ENCODE measurements at regions not wholly inside any gene's neighbourhood (a gene's known extent, or its start where the extent isn't known, plus 50 kb on each side); places are given as distances from the start of the nearest gene placed in this dataset.
"Not testable (repeated sequence)": the region's sequence is repeated elsewhere in the genome, so short reads cannot be mapped to it uniquely, and the experiment has no call there.

DNA sequence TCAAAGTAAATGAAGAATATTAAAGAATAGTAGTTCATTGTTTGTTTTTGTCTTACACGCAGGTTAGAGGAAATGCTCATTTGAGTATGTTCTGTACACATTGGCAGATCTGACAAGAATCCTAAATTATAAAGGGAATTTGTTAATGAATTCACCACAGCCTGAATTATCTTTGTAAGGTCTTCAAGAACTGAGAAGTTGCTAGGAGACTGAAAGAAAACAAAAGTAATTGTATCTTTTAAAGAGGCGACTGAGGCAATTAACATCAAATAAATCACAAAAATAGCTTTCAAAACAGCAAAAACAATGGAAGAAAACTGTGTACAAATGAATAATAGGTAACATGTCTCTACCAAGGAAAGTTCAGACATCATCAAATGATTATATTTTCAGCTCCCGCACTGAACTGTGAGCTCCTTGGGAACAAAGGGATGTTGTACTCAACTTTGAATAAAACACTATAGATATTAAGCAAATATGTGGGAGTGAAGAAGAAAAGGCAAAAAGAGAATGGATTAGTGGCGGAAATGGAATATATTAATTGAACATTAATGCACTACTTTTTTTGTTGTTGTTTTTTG is 51.7 kb upstream of the ATIC start:
- H3K4me3 ChIP-seq (ENCODE audit: low read length) = no peak overlapping the region
- DNase-seq (ENCODE audit: low read depth) = no peak
- TF ChIP-seq, protein P1, sequence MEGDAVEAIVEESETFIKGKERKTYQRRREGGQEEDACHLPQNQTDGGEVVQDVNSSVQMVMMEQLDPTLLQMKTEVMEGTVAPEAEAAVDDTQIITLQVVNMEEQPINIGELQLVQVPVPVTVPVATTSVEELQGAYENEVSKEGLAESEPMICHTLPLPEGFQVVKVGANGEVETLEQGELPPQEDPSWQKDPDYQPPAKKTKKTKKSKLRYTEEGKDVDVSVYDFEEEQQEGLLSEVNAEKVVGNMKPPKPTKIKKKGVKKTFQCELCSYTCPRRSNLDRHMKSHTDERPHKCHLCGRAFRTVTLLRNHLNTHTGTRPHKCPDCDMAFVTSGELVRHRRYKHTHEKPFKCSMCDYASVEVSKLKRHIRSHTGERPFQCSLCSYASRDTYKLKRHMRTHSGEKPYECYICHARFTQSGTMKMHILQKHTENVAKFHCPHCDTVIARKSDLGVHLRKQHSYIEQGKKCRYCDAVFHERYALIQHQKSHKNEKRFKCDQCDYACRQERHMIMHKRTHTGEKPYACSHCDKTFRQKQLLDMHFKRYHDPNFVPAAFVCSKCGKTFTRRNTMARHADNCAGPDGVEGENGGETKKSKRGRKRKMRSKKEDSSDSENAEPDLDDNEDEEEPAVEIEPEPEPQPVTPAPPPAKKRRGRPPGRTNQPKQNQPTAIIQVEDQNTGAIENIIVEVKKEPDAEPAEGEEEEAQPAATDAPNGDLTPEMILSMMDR (IDR thresholded peaks at IDR 0.05; ENCODE audit: insufficient read depth, low read depth, low read length, missing control alignments) = no peak

GRCh38 chr2:215249501-215249900 is 62.4 kb upstream of the ATIC start:
- no peak for DNase-seq (ENCODE audit: low read depth)
- H3K4me3 ChIP-seq (ENCODE audit: low read length) = no peak overlapping the region
- TF ChIP-seq, protein P1 (IDR thresholded peaks at IDR 0.05; ENCODE audit: insufficient read depth, low read depth, low read length, missing control alignments) = no peak

- DNase-seq (ENCODE audit: low read depth); H3K4me3 ChIP-seq (ENCODE audit: low read length): not testable (repeated sequence)
These were observed 65.9 kb upstream of the ATIC start for GRCh38 chr2:215245919-215246318.

DNA sequence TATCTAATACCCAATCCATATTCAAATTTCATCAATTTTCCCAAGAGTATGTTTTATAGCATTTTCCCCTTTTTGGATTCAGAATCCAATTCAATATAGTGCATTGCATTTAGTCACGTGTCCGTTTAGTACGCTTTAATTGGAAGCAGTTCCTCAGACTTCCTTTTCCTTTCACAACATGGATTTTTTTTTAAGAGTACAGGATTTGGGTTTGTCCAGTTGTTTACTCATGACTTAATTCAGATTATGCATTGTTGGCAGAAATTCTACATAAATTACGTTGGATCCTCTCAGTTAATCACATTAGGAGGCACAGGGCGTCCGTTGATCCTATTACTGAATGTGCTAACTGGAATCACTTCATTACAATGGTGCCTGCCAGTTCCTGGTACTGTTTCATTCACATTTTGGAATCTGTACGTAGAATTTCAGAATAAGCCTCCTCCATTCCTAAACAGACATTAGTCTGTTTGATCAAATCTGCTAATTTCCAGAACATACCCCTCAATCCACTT is 70.0 kb upstream of the ATIC start:
- no peak overlapping the region for H3K4me3 ChIP-seq (ENCODE audit: low read length)
- TF ChIP-seq, protein P1 (IDR thresholded peaks at IDR 0.05; ENCODE audit: insufficient read depth, low read depth, low read length, missing control alignments) = no peak
- DNase-seq (ENCODE audit: low read depth) = no peak

DNA sequence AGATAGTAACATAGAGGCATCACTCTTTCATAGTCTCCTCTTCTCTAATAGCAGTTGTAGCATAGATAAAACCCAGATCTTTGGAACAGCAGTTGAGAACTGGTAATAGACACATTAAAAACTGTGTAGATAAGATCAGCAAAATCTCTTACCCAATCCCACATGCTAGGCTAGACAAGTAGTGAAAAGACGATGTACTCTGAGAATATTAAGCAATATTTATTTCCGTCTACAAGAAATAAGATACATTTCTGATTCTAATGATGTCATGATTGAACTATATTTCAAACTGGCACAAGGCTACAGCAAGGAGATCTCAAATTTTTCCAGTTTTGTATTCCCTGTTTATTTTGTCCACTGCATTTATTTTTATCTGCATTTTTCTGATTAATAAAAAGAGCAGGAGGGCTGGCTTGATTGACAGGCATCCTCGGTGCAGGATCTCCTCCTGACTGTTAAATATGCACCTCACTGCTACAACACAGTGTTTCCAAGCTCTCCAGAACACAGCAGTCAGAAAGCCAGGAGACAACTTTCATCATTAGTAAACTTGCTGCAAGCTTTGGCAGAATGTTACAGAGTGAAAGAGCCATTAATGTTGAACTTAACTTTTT is 73.3 kb upstream of the ATIC start:
- DNase-seq (ENCODE audit: low read depth) = no peak

GRCh38 chr2:215236131-215236530 is 75.7 kb upstream of the ATIC start:
- no peak for DNase-seq (ENCODE audit: low read depth)
- TF ChIP-seq, protein P1 (IDR thresholded peaks at IDR 0.05; ENCODE audit: insufficient read depth, low read depth, low read length, missing control alignments) = no peak
- no peak overlapping the region for H3K4me3 ChIP-seq (ENCODE audit: low read length)

More for the DNA sequence above, 73.3 kb upstream of the ATIC start:
- no peak overlapping the region for H3K4me3 ChIP-seq (ENCODE audit: low read length)
- TF ChIP-seq, protein P1 (IDR thresholded peaks at IDR 0.05; ENCODE audit: insufficient read depth, low read depth, low read length, missing control alignments) = no peak

DNA sequence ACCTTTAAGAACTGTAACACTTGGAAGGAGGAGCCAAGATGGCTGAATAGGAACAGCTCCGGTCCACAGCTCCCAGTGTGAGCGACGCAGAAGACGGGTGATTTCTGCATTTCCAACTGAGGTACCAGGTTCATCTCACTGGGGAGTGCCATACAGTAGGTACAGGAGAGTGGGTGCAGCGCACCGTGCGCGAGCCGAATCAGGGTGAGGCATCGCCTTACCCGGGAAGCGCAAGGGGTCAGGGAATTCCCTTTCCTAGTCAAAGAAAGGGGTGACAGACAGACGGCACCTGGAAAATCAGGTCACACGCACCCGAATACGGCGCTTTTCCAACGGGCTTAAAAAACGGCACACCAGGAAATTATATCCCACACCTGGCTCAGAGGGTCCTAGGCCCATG is 81.8 kb upstream of the ABCA12 start:
- not testable (repeated sequence) for DNase-seq (ENCODE audit: low read depth); H3K4me3 ChIP-seq (ENCODE audit: low read length)
